ENCODE measurements at regions not wholly inside any gene's neighbourhood (a gene's known extent, or its start where the extent isn't known, plus 50 kb on each side); places are given as distances from the start of the nearest gene placed in this dataset.

DNA sequence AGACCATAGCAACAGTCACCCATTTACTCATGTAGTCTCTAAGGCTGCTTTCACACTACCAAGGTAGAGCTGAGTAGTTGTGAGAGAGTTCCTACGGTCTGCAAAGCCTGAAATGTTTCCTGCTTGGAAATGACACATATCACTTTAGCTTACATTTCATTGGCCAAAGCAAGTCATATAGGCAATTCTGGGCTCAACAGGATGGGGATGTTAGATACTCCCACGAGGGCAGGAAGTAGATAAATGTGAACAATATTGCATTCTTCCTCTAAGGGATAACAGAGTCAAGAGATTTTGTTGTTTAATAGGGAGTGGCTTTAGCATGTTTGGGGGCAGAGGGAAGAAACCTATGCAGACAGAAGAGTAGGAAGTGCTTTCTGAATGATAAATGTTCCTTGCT lies 355.6 kb upstream of the THRB start:
- no peak overlapping the region for H3K27ac ChIP-seq (ENCODE audit: insufficient read depth, low read depth, low read length)
- intact Hi-C loops (cut with micrococcal nuclease) (no loop called here), dilution Hi-C loops (cut with MboI; ENCODE audit: extremely low pct_ligation_motif_present, low sequenced_read_pairs) (no loop called here)
- H3K9me1 ChIP-seq (replicated peaks; ENCODE audit: control insufficient read depth, extremely low read depth, insufficient read depth, low read length) = no peaks in the 10 kb centered on the region
- no TSS peak for BruUV-seq (replicated peaks)
- H2AFZ ChIP-seq (ENCODE audit: low read depth, low read length) = no peak overlapping the region
- H4K20me1 ChIP-seq (replicated peaks; ENCODE audit: control insufficient read depth, extremely low read depth, insufficient read depth, low read length) = no peaks in the 10 kb centered on the region
- POLR2A ChIA-PET = no interaction called here
- DNase-seq (ENCODE audit: low read depth, low spot score) (peak; percentile 24), FAIRE-seq (no peak)
- no peaks in the 10 kb centered on the region for H3K27me3 ChIP-seq (ENCODE audit: control insufficient read depth in 2 of 2, insufficient read depth in 2 of 2, low read length in 2 of 2)
- TF ChIP-seq GATA2 (IDR thresholded peaks at IDR 0.05; ENCODE audit: insufficient read depth, insufficient read length, low read depth, low read length) (peak; percentile 82), MAX (IDR thresholded peaks at IDR 0.05; ENCODE audit: insufficient read depth, insufficient read length) (no peak), FOS (IDR thresholded peaks at IDR 0.05; ENCODE audit: borderline replicate concordance, insufficient read depth, low read length) (peak; percentile 14)
- H3K9ac ChIP-seq (replicated peaks; ENCODE audit: extremely low read depth, insufficient read depth, low read length) = no peak overlapping the region
- H3K4me3 ChIP-seq (replicated peaks in 1 of 3; ENCODE audit: insufficient read depth in 1 of 3, low read depth in 1 of 3, low read length in 3 of 3) = no peak overlapping the region
- CTCF ChIA-PET = no interaction called here
- H3K79me2 ChIP-seq (ENCODE audit: control insufficient read depth, insufficient read depth, low read length) = no peaks in the 10 kb centered on the region
- H3K4me1 ChIP-seq (ENCODE audit: control insufficient read depth, extremely low read depth, insufficient read depth, low read length) = peaks cover 3% of the 10 kb centered on the region
- no peak overlapping the region for H3K4me2 ChIP-seq (ENCODE audit: insufficient read depth, low read length)
- no peaks in the 10 kb centered on the region for H3K9me3 ChIP-seq (replicated peaks; ENCODE audit: control insufficient read depth, insufficient read depth, low read length)
- H3K36me3 ChIP-seq (ENCODE audit: control insufficient read depth in 2 of 2, extremely low read depth in 1 of 2, insufficient read depth in 2 of 2, low read length in 2 of 2) = no peaks in the 10 kb centered on the region

- Histone ChIP-seq H3K4me3 (replicated peaks in 1 of 3; ENCODE audit: insufficient read depth in 1 of 3, low read depth in 1 of 3, low read length in 3 of 3) (no peak overlapping the region), H3K27ac (ENCODE audit: insufficient read depth, low read depth, low read length) (no peak overlapping the region), H3K9me3 (replicated peaks; ENCODE audit: control insufficient read depth, insufficient read depth, low read length) (no peaks in the 10 kb centered on the region), H4K20me1 (replicated peaks; ENCODE audit: control insufficient read depth, extremely low read depth, insufficient read depth, low read length) (no peaks in the 10 kb centered on the region), H3K9me1 (replicated peaks; ENCODE audit: control insufficient read depth, extremely low read depth, insufficient read depth, low read length) (no peaks in the 10 kb centered on the region), H3K36me3 (ENCODE audit: control insufficient read depth in 2 of 2, extremely low read depth in 1 of 2, insufficient read depth in 2 of 2, low read length in 2 of 2) (no peaks in the 10 kb centered on the region), H3K4me2 (ENCODE audit: insufficient read depth, low read length) (no peak overlapping the region), H3K79me2 (ENCODE audit: control insufficient read depth, insufficient read depth, low read length) (no peaks in the 10 kb centered on the region), H3K4me1 (ENCODE audit: control insufficient read depth, extremely low read depth, insufficient read depth, low read length) (peaks cover 3% of the 10 kb centered on the region), H2AFZ (ENCODE audit: low read depth, low read length) (no peak overlapping the region), H3K27me3 (ENCODE audit: control insufficient read depth in 2 of 2, insufficient read depth in 2 of 2, low read length in 2 of 2) (no peaks in the 10 kb centered on the region), H3K9ac (replicated peaks; ENCODE audit: extremely low read depth, insufficient read depth, low read length) (no peak overlapping the region)
- dilution Hi-C loops (cut with MboI; ENCODE audit: extremely low pct_ligation_motif_present, low sequenced_read_pairs) = no loop called here
- FAIRE-seq (no peak), DNase-seq (ENCODE audit: low read depth, low spot score) (no peak)
- intact Hi-C loops (cut with micrococcal nuclease) = no loop called here
- no peak for TF ChIP-seq GATA2 (IDR thresholded peaks at IDR 0.05; ENCODE audit: insufficient read depth, insufficient read length, low read depth, low read length)
- no peak for TF ChIP-seq POLR2AphosphoS5 (IDR thresholded peaks at IDR 0.05; ENCODE audit: insufficient read depth, low read depth, low read length)
- no peak for TF ChIP-seq POLR2A (IDR thresholded peaks at IDR 0.05; ENCODE audit: low read depth, low read length)
- no peak for TF ChIP-seq JUN (IDR thresholded peaks at IDR 0.05; ENCODE audit: borderline replicate concordance, insufficient read depth, insufficient read length, low read depth)
- no TSS peak for BruUV-seq (replicated peaks)
- ChIA-PET CTCF (no interaction called here), POLR2A (no interaction called here)
Observed at GRCh38 chr3:24853685-24854490, 359.2 kb upstream of the THRB start.

All from endothelial cell of umbilical vein (primary cell).